Retinal pigment epithelial cell (primary cell): ENCODE measurements at regions not wholly inside any gene's neighbourhood (a gene's known extent, or its start where the extent isn't known, plus 50 kb on each side); places are given as distances from the start of the nearest gene placed in this dataset.

Experiments
- DNase-seq: peaks from one replicate; pipeline ENCODE4 v3.0.0-alpha.2; 2010; ENCODE audit warnings: low read depth
- H3K4me3 ChIP-seq: 2 replicates; pipeline ENCODE4 v1.5.1; 2011; ENCODE audit warnings: mild to moderate bottlenecking, low read length, control low read depth, moderate library complexity
- TF ChIP-seq, protein P1 (sequence below): conservative IDR thresholded peaks from 2 replicates; pipeline ENCODE4 v1.5.1; 2011; ENCODE audit warnings: low read depth, low read length, control low read depth, inconsistent platforms

GRCh38 chr2:53202063-53202462 is 565.5 kb upstream of the CHAC2 start:
- TF ChIP-seq, protein P1, sequence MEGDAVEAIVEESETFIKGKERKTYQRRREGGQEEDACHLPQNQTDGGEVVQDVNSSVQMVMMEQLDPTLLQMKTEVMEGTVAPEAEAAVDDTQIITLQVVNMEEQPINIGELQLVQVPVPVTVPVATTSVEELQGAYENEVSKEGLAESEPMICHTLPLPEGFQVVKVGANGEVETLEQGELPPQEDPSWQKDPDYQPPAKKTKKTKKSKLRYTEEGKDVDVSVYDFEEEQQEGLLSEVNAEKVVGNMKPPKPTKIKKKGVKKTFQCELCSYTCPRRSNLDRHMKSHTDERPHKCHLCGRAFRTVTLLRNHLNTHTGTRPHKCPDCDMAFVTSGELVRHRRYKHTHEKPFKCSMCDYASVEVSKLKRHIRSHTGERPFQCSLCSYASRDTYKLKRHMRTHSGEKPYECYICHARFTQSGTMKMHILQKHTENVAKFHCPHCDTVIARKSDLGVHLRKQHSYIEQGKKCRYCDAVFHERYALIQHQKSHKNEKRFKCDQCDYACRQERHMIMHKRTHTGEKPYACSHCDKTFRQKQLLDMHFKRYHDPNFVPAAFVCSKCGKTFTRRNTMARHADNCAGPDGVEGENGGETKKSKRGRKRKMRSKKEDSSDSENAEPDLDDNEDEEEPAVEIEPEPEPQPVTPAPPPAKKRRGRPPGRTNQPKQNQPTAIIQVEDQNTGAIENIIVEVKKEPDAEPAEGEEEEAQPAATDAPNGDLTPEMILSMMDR = peak; percentile 36
- peak; percentile 57 for DNase-seq
- no peak overlapping the region for H3K4me3 ChIP-seq

DNA sequence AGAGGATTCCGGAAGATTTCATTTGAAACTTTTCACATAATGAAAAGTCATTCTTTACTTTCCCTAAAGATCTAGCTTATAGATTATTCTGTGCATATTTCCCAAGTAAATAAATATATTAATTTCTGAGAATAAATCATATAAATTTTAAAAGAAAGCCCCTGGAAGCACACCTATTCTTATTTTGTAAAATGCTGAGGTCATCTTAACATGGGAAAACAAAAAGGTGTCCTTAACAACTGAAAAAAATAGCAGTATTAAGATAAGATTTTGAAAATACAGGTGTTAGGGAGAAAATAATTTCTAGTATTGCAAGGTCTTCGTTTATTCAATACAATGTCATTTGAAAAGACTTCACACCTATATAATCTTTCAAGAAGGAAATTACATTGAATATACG is 567.5 kb upstream of the CHAC2 start:
- no peak for DNase-seq
- TF ChIP-seq, protein P1 = no peak
- H3K4me3 ChIP-seq = no peak overlapping the region

DNA sequence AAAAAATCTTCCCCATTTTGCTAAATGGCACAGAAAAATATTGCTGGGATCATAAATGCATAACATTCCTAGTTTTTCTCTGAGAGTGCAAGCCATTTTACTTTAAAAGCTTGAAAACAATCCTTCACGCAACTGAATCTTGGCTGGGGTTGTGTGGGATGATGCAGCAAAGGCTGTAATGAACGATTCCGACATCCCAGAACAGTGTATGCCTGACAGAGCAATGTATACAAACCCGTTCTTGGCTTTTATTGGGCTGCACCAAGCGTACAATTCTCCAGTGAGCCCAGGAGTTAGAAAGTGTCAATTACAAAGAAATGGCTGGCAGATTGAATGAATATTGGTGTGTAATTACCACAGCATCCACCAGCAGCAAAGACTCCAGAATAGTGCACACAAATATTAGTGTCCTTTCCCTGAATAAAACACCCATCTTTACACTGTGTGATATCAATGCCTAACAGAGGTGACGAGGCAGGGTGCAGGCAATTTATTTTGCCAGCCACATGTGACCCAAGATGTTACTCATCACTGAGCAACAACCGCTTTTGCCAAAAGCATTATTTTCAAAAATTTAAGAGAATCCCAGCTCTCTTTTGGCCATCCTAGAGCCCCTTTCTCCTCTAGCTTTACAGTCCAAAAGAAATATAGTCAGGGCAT is 578.6 kb upstream of the CHAC2 start:
- DNase-seq = no peak
- TF ChIP-seq, protein P1 = no peak
- H3K4me3 ChIP-seq = no peak overlapping the region

DNA sequence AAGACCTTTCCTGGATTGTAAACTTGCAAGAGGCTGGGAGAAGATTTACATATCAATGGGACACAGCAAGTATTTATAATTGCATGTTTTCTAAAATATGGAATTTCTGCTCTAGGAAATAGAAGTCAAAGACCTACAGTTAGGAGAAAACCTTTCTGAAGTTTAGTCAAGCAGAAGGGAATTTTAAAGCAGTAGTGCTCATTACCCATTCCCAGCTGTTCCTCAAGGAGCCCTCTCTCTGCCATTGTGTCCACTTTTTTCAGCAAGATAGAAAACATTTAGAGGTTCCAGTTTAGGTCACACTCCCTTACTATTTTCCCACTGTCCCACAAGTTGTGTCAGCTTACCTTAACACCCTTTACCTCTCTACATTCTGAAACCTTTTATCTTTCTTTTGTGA is 584.0 kb upstream of the CHAC2 start:
- TF ChIP-seq, protein P1 = no peak

DNA sequence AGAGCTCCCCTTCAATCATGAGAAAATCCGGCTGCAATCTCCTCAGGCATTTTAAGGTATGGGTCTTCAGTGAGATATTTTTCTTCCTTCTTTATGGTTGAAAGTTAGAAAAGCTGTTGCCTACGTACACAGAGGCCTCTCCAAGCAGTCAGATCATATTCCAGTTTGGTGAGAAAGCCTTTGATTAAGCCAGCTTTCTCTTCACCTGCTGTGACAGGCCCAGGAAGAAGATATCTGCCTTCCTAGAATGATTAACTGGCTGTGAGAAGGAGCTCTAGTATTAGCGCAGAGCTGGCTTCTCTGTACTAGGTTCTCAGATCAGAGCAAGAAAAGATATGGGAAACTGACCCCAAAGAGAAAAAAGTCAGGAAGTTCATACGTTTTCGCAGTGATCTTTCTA is 585.0 kb upstream of the CHAC2 start:
- no peak overlapping the region for H3K4me3 ChIP-seq
- no peak for DNase-seq
- TF ChIP-seq, protein P1 = no peak

More for the DNA sequence above, 584.0 kb upstream of the CHAC2 start:
- no peak overlapping the region for H3K4me3 ChIP-seq
- DNase-seq = no peak

DNA sequence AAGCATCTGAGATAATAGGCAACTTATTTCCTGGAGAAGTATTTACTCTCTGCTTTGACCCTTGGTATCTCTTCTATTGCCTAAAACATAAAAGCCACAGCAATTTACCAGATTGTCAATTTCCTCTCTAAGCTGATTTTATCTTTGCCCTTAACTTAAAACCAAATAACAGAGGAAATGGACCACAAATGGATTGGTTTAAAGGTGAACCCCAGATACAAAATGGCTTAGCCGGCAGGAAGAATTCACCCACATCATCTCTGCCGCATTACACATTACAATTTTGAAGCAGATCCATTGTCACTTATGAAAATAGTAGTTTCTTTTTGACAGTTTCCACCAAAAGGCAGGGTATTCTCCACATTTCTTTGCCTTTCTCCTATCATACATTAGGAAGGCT is 585.8 kb upstream of the CHAC2 start:
- DNase-seq = no peak
- H3K4me3 ChIP-seq = no peak overlapping the region
- TF ChIP-seq, protein P1 = no peak

DNA sequence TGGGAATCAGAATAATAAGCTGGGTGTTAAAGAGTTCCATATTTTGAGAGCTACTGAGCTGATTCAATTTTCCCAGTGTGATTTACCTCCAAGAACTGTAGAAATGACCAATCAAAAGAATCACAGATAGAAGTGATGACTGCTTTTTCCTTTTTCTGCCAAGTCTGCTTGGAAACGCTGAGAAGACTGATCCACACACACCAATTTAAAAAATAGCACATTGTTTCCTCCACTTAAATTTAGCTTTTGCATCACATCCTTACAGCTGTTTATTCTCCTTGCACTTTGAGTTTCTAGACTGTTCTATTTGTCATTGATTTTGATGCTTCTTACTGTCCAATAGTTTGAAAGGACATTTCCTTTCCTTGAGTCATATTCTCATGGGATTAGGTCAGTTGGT is 590.3 kb upstream of the CHAC2 start:
- no peak overlapping the region for H3K4me3 ChIP-seq
- no peak for DNase-seq
- TF ChIP-seq, protein P1 = no peak
